AG10803 (cell line): ENCODE measurements at regions not wholly inside any gene's neighbourhood (a gene's known extent, or its start where the extent isn't known, plus 50 kb on each side); places are given as distances from the start of the nearest gene placed in this dataset.
"Not testable (repeated sequence)": the region's sequence is repeated elsewhere in the genome, so short reads cannot be mapped to it uniquely, and the experiment has no call there.

Source experiments
- DNase-seq: peaks from one replicate; pipeline ENCODE4 v3.0.0; 2010; ENCODE audit warnings: low read depth
- H3K4me3 ChIP-seq: 2 replicates; pipeline ENCODE4 v1.5.1; 2011; ENCODE audit warnings: mild to moderate bottlenecking, low read length, control low read depth
- CTCF ChIP-seq: conservative IDR thresholded peaks from 2 replicates; pipeline ENCODE4 v1.5.1; 2011; ENCODE audit warnings: mild to moderate bottlenecking, low read length, control low read depth, inconsistent platforms

- not testable (repeated sequence) for DNase-seq, H3K4me3 ChIP-seq
Measured at GRCh38 chr17:26936645-26937044, 357.3 kb upstream of the WSB1 start.

GRCh38 chr17:26937750-26938322 lies 356.1 kb upstream of the WSB1 start:
- H3K4me3 ChIP-seq, DNase-seq: not testable (repeated sequence)

GRCh38 chr17:26939755-26940154 lies 354.2 kb upstream of the WSB1 start:
- H3K4me3 ChIP-seq, DNase-seq: not testable (repeated sequence)

GRCh38 chr17:26940587-26940986 lies 353.3 kb upstream of the WSB1 start:
- not testable (repeated sequence) for H3K4me3 ChIP-seq

GRCh38 chr17:26962255-26963162 lies 331.4 kb upstream of the WSB1 start:
- no peak for TF ChIP-seq CTCF
- DNase-seq = no peak
- no peak overlapping the region for H3K4me3 ChIP-seq

More at GRCh38 chr17:26940587-26940986, 353.3 kb upstream of the WSB1 start:
- not testable (repeated sequence) for DNase-seq

GRCh38 chr17:26963163-26963503 lies 330.8 kb upstream of the WSB1 start:
- no peak overlapping the region for H3K4me3 ChIP-seq
- DNase-seq = no peak
- no peak for TF ChIP-seq CTCF

- not testable (repeated sequence) for DNase-seq, H3K4me3 ChIP-seq
Measured at GRCh38 chr17:26965898-26966624, 327.9 kb upstream of the WSB1 start.

GRCh38 chr17:26966625-26967179 lies 327.2 kb upstream of the WSB1 start:
- not testable (repeated sequence) for H3K4me3 ChIP-seq, DNase-seq

GRCh38 chr17:26981845-26982425 lies 312.0 kb upstream of the WSB1 start:
- not testable (repeated sequence) for DNase-seq, H3K4me3 ChIP-seq

GRCh38 chr17:26982563-26982962 lies 311.4 kb upstream of the WSB1 start:
- not testable (repeated sequence) for H3K4me3 ChIP-seq, DNase-seq

- H3K4me3 ChIP-seq, DNase-seq: not testable (repeated sequence)
Measured at GRCh38 chr17:26987851-26988250, 306.1 kb upstream of the WSB1 start.

- not testable (repeated sequence) for H3K4me3 ChIP-seq, DNase-seq
Measured at GRCh38 chr17:26994648-26995047, 299.3 kb upstream of the WSB1 start.

GRCh38 chr17:26996146-26996916 lies 297.6 kb upstream of the WSB1 start:
- not testable (repeated sequence) for DNase-seq, H3K4me3 ChIP-seq

GRCh38 chr17:27007734-27008531 lies 286.0 kb upstream of the WSB1 start:
- DNase-seq, H3K4me3 ChIP-seq: not testable (repeated sequence)
